ENCODE measurements at regions not wholly inside any gene's neighbourhood (a gene's known extent, or its start where the extent isn't known, plus 50 kb on each side); places are given as distances from the start of the nearest gene placed in this dataset.

- no peak for DNase-seq (ENCODE audit: low spot score)
- no peak for TF ChIP-seq CTCF (IDR thresholded peaks at IDR 0.05; ENCODE audit: extremely low read depth, missing control alignments)
Observed at GRCh38 chr15:77781151-77781945, 148.6 kb upstream of the LINGO1 start.

- TF ChIP-seq CTCF (IDR thresholded peaks at IDR 0.05; ENCODE audit: extremely low read depth, missing control alignments), result no peak
- DNase-seq (ENCODE audit: low spot score), result no peak
Observed at GRCh38 chr15:77778802-77779201, 146.1 kb upstream of the LINGO1 start.

GRCh38 chr15:77775837-77776236 is 143.1 kb upstream of the LINGO1 start:
- no peak for DNase-seq (ENCODE audit: low spot score)
- no peak for TF ChIP-seq CTCF (IDR thresholded peaks at IDR 0.05; ENCODE audit: extremely low read depth, missing control alignments)

- TF ChIP-seq CTCF (IDR thresholded peaks at IDR 0.05; ENCODE audit: extremely low read depth, missing control alignments), result no peak
- DNase-seq (ENCODE audit: low spot score), result no peak
Observed at GRCh38 chr15:77775373-77775772, 142.7 kb upstream of the LINGO1 start.

- DNase-seq (ENCODE audit: low spot score), result no peak
- no peak for TF ChIP-seq CTCF (IDR thresholded peaks at IDR 0.05; ENCODE audit: extremely low read depth, missing control alignments)
Observed at GRCh38 chr15:77774350-77774749, 141.6 kb upstream of the LINGO1 start.

GRCh38 chr15:77773903-77774302 is 141.2 kb upstream of the LINGO1 start:
- no peak for DNase-seq (ENCODE audit: low spot score)
- no peak for TF ChIP-seq CTCF (IDR thresholded peaks at IDR 0.05; ENCODE audit: extremely low read depth, missing control alignments)

- no peak for DNase-seq (ENCODE audit: low spot score)
Observed at GRCh38 chr15:77772641-77773402, 140.1 kb upstream of the LINGO1 start.

More at GRCh38 chr15:77772641-77773402, 140.1 kb upstream of the LINGO1 start:
- no peak for TF ChIP-seq CTCF (IDR thresholded peaks at IDR 0.05; ENCODE audit: extremely low read depth, missing control alignments)
